Smooth muscle cell (in vitro differentiated cells): ENCODE measurements at regions not wholly inside any gene's neighbourhood (a gene's known extent, or its start where the extent isn't known, plus 50 kb on each side); places are given as distances from the start of the nearest gene placed in this dataset.

Experiments
- DNase-seq: peaks from one replicate; lab custom pipeline; 2025; ENCODE audit not compliant: unreplicated experiment; lab: John Stamatoyannopoulos, UW
- H2AFZ ChIP-seq: fragments of 200-600 bp; sonication (generic); 2 replicates; pipeline ENCODE4 v1.6.0; 2016; ENCODE audit warnings: antibody characterized with exemption, low read depth, mild to moderate bottlenecking
- H3F3A ChIP-seq: fragments of 200-600 bp; sonication (generic); 2 replicates; pipeline ENCODE4 v1.6.0; 2017; ENCODE audit warnings: antibody characterized with exemption, low read depth
- H3K27ac ChIP-seq: fragments of 200-600 bp; sonication (generic); 2 replicates; pipeline ENCODE4 v1.5.1; 2016; ENCODE audit warnings: low read depth, mild to moderate bottlenecking
- H3K27me3 ChIP-seq: fragments of 200-600 bp; sonication (generic); 2 replicates; pipeline ENCODE4 v1.6.1; 2016; ENCODE audit warnings: low read depth, mild to moderate bottlenecking
- H3K36me3 ChIP-seq: fragments of 200-600 bp; sonication (generic); 2 replicates; pipeline ENCODE4 v1.5.1; 2016; ENCODE audit warnings: low read depth
- H3K4me1 ChIP-seq: fragments of 200-600 bp; sonication (generic); 2 replicates; pipeline ENCODE4 v1.5.1; 2016; ENCODE audit warnings: low read depth
- H3K4me2 ChIP-seq: fragments of 200-600 bp; sonication (generic); 2 replicates; pipeline ENCODE4 v1.6.0; 2016; ENCODE audit warnings: mild to moderate bottlenecking
- H3K4me3 ChIP-seq: fragments of 200-600 bp; sonication (generic); 2 replicates; pipeline ENCODE4 v1.5.1; 2016; ENCODE audit warnings: mild to moderate bottlenecking
- H3K79me2 ChIP-seq: fragments of 200-600 bp; sonication (generic); 2 replicates; pipeline ENCODE4 v1.6.0; 2016; ENCODE audit warnings: low read depth, mild to moderate bottlenecking
- H3K9ac ChIP-seq: fragments of 200-600 bp; sonication (generic); 2 replicates; pipeline ENCODE4 v1.6.0; 2016; ENCODE audit warnings: low read depth
- H3K9me3 ChIP-seq: fragments of 200-600 bp; sonication (generic); replicated peaks from 2 replicates; pipeline ENCODE4 v1.5.1; 2016; ENCODE audit warnings: low read depth
- H4K20me1 ChIP-seq: fragments of 200-600 bp; sonication (generic); 2 replicates; pipeline ENCODE4 v1.6.0; 2016; ENCODE audit warnings: low read depth
- WGBS: methylation state at CpG from one replicate; pipeline ENCODE4 v1.1.7; 2016; ENCODE audit warnings: low lambda C conversion rate; 5-methylcytosine and 5-hydroxymethylcytosine counted together
- TF ChIP-seq, protein P1 (sequence below): fragments of 200-600 bp; sonication (generic); IDR thresholded peaks from 2 replicates; pipeline ENCODE4 v1.5.1; 2017; ENCODE audit warnings: borderline replicate concordance, mild to moderate bottlenecking, antibody characterized with exemption; ENCODE audit not compliant: insufficient read depth, poor library complexity, severe bottlenecking

DNA sequence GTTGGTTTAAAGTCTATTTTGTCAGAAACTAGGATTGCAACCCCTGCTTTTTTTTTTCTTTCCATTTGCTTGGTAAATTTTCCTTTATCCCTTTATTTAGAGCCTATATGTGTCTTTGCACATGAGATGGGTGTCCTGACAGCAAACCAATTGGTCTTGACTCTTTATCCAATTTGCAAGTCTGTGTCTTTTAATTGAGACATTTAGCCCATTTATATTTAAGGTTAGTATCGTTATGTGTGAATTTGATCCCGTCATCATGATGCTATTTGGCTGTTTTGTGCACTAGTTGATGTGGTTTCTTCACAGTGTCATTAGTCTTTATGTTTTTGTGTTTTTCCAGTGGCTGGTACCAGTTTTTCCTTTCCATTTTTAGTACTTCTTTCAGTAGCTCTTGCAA is 127.7 kb upstream of the ZNF267 start:
- Histone ChIP-seq H2AFZ (no peak overlapping the region), H3K9ac (no peak overlapping the region), H3K4me2 (no peak overlapping the region), H3K36me3 (peaks cover 57% of the 10 kb centered on the region), H4K20me1 (no peaks in the 10 kb centered on the region), H3K4me1 (no peaks in the 10 kb centered on the region), H3K27ac (no peak overlapping the region), H3K4me3 (no peak overlapping the region), H3F3A (no peaks in the 10 kb centered on the region), H3K79me2 (peaks cover 77% of the 10 kb centered on the region), H3K27me3 (no peaks in the 10 kb centered on the region), H3K9me3 (peaks cover 70% of the 10 kb centered on the region)
- TF ChIP-seq, protein P1, sequence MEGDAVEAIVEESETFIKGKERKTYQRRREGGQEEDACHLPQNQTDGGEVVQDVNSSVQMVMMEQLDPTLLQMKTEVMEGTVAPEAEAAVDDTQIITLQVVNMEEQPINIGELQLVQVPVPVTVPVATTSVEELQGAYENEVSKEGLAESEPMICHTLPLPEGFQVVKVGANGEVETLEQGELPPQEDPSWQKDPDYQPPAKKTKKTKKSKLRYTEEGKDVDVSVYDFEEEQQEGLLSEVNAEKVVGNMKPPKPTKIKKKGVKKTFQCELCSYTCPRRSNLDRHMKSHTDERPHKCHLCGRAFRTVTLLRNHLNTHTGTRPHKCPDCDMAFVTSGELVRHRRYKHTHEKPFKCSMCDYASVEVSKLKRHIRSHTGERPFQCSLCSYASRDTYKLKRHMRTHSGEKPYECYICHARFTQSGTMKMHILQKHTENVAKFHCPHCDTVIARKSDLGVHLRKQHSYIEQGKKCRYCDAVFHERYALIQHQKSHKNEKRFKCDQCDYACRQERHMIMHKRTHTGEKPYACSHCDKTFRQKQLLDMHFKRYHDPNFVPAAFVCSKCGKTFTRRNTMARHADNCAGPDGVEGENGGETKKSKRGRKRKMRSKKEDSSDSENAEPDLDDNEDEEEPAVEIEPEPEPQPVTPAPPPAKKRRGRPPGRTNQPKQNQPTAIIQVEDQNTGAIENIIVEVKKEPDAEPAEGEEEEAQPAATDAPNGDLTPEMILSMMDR, result no peak
- WGBS, result 98% methylated on average over 2 of the region's 2 CpGs
- no peak for DNase-seq

DNA sequence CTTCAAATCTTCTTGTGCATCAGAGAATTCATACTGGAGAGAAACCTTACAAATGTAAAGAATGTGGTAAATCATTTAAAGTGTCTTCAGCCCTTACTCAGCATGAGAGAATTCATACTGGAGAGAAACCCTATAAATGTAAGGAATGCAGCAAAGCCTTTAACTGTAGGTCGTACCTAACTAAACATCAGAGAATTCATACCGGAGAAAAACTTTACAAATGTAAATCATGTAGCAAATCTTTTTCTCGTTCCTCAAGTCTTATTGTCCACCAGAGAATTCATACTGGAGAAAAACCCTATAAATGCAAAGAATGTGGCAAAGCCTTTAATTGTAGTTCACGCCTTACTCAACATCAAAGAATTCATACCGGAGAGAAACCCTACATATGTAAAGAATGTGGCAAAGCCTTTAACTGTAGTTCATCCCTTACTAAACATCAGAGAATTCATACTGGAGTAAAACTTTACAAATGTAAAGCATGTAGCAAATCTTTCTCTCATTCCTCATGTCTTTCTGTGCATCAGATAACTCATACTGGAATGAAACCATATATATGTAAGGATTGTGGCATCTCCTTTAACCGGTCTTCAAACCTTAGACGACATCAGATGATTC is 118.5 kb upstream of the ZNF267 start:
- WGBS, result 98% methylated on average over 7 of the region's 7 CpGs
- H3K4me2 ChIP-seq, result no peak overlapping the region
- TF ChIP-seq, protein P1, result no peak
- H3K9ac ChIP-seq, result no peak overlapping the region
- H3K27me3 ChIP-seq, result no peaks in the 10 kb centered on the region
- H3K36me3 ChIP-seq, result peaks cover 79% of the 10 kb centered on the region
- DNase-seq, result no peak
- H3K4me1 ChIP-seq, result no peaks in the 10 kb centered on the region
- H3F3A ChIP-seq, result peaks cover 3% of the 10 kb centered on the region
- H3K79me2 ChIP-seq, result peaks cover 20% of the 10 kb centered on the region
- no peak overlapping the region for H3K27ac ChIP-seq
- peak overlapping the region; percentile 26 for H3K4me3 ChIP-seq
- peaks cover 93% of the 10 kb centered on the region for H3K9me3 ChIP-seq
- no peak overlapping the region for H2AFZ ChIP-seq
- no peaks in the 10 kb centered on the region for H4K20me1 ChIP-seq

DNA sequence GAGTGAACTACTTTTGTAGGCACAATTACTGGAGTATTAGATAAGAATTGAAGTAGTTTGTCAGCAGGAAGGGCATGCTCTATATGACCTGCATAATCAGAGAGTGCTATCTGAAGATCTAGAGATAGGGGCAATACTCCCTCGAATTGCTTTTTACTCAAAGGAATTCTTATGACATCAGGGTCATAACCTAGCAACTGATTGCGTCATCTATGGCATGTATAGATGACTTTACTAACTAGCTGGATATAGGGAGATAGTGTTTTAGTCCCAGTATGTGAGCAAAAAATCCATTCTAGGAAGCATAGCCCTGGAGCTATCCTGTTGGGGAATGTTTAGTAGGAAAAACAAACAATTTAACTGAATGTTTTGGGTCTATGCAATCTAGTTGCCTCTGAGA is 109.5 kb upstream of the ZNF267 start:
- H3K36me3 ChIP-seq, result peaks cover 30% of the 10 kb centered on the region
- no peak overlapping the region for H3K27ac ChIP-seq
- no peaks in the 10 kb centered on the region for H3K4me1 ChIP-seq
- DNase-seq, result no peak
- peaks cover 48% of the 10 kb centered on the region for H3K9me3 ChIP-seq
- no peaks in the 10 kb centered on the region for H3K79me2 ChIP-seq
- 98% methylated on average over 2 of the region's 2 CpGs for WGBS
- H3K27me3 ChIP-seq, result no peaks in the 10 kb centered on the region
- H3K4me3 ChIP-seq, result no peak overlapping the region
- H3F3A ChIP-seq, result no peaks in the 10 kb centered on the region
- H2AFZ ChIP-seq, result no peak overlapping the region
- TF ChIP-seq, protein P1, result no peak
- no peak overlapping the region for H3K9ac ChIP-seq
- H4K20me1 ChIP-seq, result no peaks in the 10 kb centered on the region
- H3K4me2 ChIP-seq, result no peak overlapping the region

DNA sequence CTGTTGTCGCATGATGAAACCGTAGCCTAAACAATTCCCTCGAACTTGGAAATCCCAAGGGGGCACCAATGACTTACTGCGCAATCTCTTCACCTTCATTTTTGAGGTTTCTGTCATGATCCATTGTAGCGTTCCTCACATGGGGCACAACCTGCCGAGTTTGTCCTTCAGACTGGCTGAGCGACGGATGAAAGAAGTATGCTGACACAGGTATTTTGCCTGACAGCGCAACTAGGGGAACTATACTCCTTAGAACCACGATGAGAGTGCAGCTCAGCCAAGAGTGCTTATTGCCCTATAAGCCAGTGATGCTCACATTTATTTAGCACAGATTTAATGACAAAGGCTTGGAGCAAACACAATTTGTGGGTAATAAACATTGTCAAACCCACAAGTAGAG is 106.3 kb upstream of the ZNF267 start:
- Histone ChIP-seq H3K36me3 (peaks cover 14% of the 10 kb centered on the region), H3K79me2 (no peaks in the 10 kb centered on the region), H3K9me3 (peaks cover 48% of the 10 kb centered on the region), H3K27me3 (no peaks in the 10 kb centered on the region), H3F3A (no peaks in the 10 kb centered on the region), H3K4me3 (no peak overlapping the region), H3K4me2 (no peak overlapping the region), H2AFZ (no peak overlapping the region), H4K20me1 (no peaks in the 10 kb centered on the region), H3K27ac (no peak overlapping the region), H3K9ac (no peak overlapping the region), H3K4me1 (no peaks in the 10 kb centered on the region)
- no peak for DNase-seq
- TF ChIP-seq, protein P1, result no peak
- 96% methylated on average over 10 of the region's 10 CpGs for WGBS
